ENCODE measurements at regions not wholly inside any gene's neighbourhood (a gene's known extent, or its start where the extent isn't known, plus 50 kb on each side); places are given as distances from the start of the nearest gene placed in this dataset.
A peak's percentile ranks its signal among the peaks of the same experiment; 100 is the strongest.

DNA sequence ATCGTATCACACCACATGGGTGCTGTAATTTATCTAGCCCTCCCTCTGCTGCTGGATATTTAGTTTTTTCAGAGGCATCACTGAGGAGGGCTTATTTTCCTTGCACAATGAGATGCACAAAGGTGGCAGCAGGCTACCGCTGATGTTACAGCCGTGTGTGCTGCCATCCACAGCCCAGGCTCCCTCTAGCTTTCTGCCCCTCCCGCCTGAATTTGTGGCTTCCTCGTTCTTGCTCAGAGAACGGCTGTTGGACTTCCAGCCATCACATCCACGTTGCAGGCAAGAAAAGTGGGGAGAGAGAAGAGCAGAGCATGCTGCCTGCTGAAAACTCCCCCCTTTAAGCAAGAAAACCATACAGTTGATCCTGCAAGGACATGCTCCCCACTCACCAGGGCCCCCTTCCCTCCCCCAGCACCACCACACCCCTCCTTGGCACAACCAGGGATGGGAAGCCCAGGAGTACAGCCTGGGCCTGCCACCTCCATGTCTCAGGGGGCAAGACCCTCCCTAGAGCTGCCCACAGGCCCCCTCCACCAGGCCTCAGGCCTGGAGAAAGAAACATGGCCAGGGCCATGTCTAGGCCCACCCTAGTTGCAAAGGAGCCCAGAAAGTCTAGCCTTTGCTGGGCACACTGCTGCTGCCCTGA lies 102.6 kb downstream of the MRPL14 start:
- no TSS peak for BruUV-seq (replicated peaks)
- Histone ChIP-seq H3K79me2 (ENCODE audit: insufficient read depth, low read length) (no peaks in the 10 kb centered on the region), H3K4me3 (replicated peaks in 1 of 3; ENCODE audit: insufficient read depth in 1 of 3, low read depth in 2 of 3, low read length in 3 of 3) (no peak overlapping the region), H3K9ac (ENCODE audit: insufficient read depth, low read depth, low read length) (no peak overlapping the region), H3K27ac (ENCODE audit: extremely low read length, insufficient read depth, low read length) (no peak overlapping the region), H3K27me3 (ENCODE audit: control insufficient read depth in 1 of 2, insufficient read depth in 2 of 2, low read length in 2 of 2) (peaks cover 4 to 26% of the 10 kb centered on the region in 2 experiments; a peak in 4 of 5 replicates), H2AFZ (ENCODE audit: low read length) (no peak overlapping the region), H3K36me3 (replicated peaks in 1 of 2; ENCODE audit: control insufficient read depth in 1 of 2, insufficient read depth in 2 of 2, low read length in 2 of 2) (no peaks in the 10 kb centered on the region), H3K9me3 (ENCODE audit: low read length) (no peaks in the 10 kb centered on the region), H4K20me1 (ENCODE audit: insufficient read depth, low read length) (no peaks in the 10 kb centered on the region), H3K4me1 (ENCODE audit: insufficient read depth, low read length) (no peaks in the 10 kb centered on the region), H3K4me2 (ENCODE audit: low read depth, low read length) (no peak overlapping the region)
- 10% methylated on average over 7 of the region's 7 CpGs for WGBS (ENCODE audit: low lambda C conversion rate)
- intact Hi-C loops (cut with micrococcal nuclease; ENCODE audit: unreplicated experiment): no loop called here
- in situ Hi-C loops (cut with HindIII; ENCODE audit: extremely low pct_ligation_motif_present, low pct_unique_long_range_greater_than_20kb): no loop called here
- peak; percentile 60 for ATAC-seq
- CTCF ChIA-PET (ENCODE audit: low intra/inter-chr PET ratio, low total read pairs): interaction anchor here (1.5 kb wide), 1 partner anchor 50 kb away, joined by 3 read pairs; no protein-coding TSS in a partner anchor
- POLR2A ChIA-PET: no interaction called here
- no peak for DNase-seq (ENCODE audit: low spot score)
- no peak for FAIRE-seq
- TF ChIP-seq SAP130 (CRISPR knock-in tag; IDR thresholded peaks at IDR 0.05; ENCODE audit: low read depth) (0 out of 2 replicates have a peak, but pooled peaks have one; percentile 11), ZNF501 (CRISPR knock-in tag; IDR thresholded peaks at IDR 0.05) (0 out of 2 replicates have a peak, but pooled peaks have one; percentile 28), ELF3 (CRISPR knock-in tag; IDR thresholded peaks at IDR 0.05) (peak; percentile 57; the same call in 1 of the 2 replicates), MAZ (IDR thresholded peaks at IDR 0.05; ENCODE audit: borderline replicate concordance, low read depth, low read length) (peak; percentile 75; the same call in 1 of the 2 replicates), MAZ (CRISPR knock-in tag; IDR thresholded peaks at IDR 0.05; ENCODE audit: low read depth) (no peak), HNRNPUL1 (IDR thresholded peaks at IDR 0.05; ENCODE audit: low read depth, low read length) (no peak), ZBTB1 (CRISPR knock-in tag; IDR thresholded peaks at IDR 0.05; ENCODE audit: borderline replicate concordance) (no peak), SP2 (CRISPR knock-in tag; IDR thresholded peaks at IDR 0.05) (peak; percentile 20; the same call in 1 of the 2 replicates), ZNF451 (CRISPR knock-in tag; IDR thresholded peaks at IDR 0.05) (no peak), STAG1 (CRISPR knock-in tag; IDR thresholded peaks at IDR 0.05) (peak; percentile 17; the same call in 1 of the 2 replicates), LCORL (IDR thresholded peaks at IDR 0.05) (no peak), LCORL (CRISPR knock-in tag; IDR thresholded peaks at IDR 0.05) (0 out of 2 replicates have a peak, but pooled peaks have one; percentile 29)
- TF ChIP-seq, protein P1, sequence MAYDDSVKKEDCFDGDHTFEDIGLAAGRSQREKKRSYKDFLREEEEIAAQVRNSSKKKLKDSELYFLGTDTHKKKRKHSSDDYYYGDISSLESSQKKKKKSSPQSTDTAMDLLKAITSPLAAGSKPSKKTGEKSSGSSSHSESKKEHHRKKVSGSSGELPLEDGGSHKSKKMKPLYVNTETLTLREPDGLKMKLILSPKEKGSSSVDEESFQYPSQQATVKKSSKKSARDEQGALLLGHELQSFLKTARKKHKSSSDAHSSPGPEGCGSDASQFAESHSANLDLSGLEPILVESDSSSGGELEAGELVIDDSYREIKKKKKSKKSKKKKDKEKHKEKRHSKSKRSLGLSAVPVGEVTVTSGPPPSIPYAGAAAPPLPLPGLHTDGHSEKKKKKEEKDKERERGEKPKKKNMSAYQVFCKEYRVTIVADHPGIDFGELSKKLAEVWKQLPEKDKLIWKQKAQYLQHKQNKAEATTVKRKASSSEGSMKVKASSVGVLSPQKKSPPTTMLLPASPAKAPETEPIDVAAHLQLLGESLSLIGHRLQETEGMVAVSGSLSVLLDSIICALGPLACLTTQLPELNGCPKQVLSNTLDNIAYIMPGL (CRISPR knock-in tag; IDR thresholded peaks at IDR 0.05; ENCODE audit: borderline replicate concordance in 1 of 2, low read depth in 1 of 2): no peak
- TF ChIP-seq, protein P2, sequence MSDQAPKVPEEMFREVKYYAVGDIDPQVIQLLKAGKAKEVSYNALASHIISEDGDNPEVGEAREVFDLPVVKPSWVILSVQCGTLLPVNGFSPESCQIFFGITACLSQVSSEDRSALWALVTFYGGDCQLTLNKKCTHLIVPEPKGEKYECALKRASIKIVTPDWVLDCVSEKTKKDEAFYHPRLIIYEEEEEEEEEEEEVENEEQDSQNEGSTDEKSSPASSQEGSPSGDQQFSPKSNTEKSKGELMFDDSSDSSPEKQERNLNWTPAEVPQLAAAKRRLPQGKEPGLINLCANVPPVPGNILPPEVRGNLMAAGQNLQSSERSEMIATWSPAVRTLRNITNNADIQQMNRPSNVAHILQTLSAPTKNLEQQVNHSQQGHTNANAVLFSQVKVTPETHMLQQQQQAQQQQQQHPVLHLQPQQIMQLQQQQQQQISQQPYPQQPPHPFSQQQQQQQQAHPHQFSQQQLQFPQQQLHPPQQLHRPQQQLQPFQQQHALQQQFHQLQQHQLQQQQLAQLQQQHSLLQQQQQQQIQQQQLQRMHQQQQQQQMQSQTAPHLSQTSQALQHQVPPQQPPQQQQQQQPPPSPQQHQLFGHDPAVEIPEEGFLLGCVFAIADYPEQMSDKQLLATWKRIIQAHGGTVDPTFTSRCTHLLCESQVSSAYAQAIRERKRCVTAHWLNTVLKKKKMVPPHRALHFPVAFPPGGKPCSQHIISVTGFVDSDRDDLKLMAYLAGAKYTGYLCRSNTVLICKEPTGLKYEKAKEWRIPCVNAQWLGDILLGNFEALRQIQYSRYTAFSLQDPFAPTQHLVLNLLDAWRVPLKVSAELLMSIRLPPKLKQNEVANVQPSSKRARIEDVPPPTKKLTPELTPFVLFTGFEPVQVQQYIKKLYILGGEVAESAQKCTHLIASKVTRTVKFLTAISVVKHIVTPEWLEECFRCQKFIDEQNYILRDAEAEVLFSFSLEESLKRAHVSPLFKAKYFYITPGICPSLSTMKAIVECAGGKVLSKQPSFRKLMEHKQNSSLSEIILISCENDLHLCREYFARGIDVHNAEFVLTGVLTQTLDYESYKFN (CRISPR knock-in tag; conservative IDR thresholded peaks at IDR 0.05): no peak
- TF ChIP-seq, protein P3, sequence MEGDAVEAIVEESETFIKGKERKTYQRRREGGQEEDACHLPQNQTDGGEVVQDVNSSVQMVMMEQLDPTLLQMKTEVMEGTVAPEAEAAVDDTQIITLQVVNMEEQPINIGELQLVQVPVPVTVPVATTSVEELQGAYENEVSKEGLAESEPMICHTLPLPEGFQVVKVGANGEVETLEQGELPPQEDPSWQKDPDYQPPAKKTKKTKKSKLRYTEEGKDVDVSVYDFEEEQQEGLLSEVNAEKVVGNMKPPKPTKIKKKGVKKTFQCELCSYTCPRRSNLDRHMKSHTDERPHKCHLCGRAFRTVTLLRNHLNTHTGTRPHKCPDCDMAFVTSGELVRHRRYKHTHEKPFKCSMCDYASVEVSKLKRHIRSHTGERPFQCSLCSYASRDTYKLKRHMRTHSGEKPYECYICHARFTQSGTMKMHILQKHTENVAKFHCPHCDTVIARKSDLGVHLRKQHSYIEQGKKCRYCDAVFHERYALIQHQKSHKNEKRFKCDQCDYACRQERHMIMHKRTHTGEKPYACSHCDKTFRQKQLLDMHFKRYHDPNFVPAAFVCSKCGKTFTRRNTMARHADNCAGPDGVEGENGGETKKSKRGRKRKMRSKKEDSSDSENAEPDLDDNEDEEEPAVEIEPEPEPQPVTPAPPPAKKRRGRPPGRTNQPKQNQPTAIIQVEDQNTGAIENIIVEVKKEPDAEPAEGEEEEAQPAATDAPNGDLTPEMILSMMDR (CRISPR knock-in tag; IDR thresholded peaks at IDR 0.05): peak; percentile 46
